Left ventricle myocardium superior (tissue), 1 donor: ENCODE measurements at regions not wholly inside any gene's neighbourhood (a gene's known extent, or its start where the extent isn't known, plus 50 kb on each side); places are given as distances from the start of the nearest gene placed in this dataset.
"Not testable (repeated sequence)": the region's sequence is repeated elsewhere in the genome, so short reads cannot be mapped to it uniquely, and the experiment has no call there.

ENCODE experiments used
- ATAC-seq: fragments of 200-7000 bp; cut with Tn5 transposase; one replicate; pipeline ENCODE4 v1.9.1; 2020; ENCODE audit warnings: mild to moderate bottlenecking, moderate library complexity
- DNase-seq: peaks from one replicate; pipeline ENCODE4 v3.0.0-alpha.2; 2020
- intact Hi-C: fragments of 100-400 bp; cut with micrococcal nuclease; formaldehyde crosslinking; loops from one replicate; pipeline ENCODE4 v1.11.0; 2022
- donor health status: DM: no; HTN: yes; CAD: no; lungs with severe emphysema.

DNA sequence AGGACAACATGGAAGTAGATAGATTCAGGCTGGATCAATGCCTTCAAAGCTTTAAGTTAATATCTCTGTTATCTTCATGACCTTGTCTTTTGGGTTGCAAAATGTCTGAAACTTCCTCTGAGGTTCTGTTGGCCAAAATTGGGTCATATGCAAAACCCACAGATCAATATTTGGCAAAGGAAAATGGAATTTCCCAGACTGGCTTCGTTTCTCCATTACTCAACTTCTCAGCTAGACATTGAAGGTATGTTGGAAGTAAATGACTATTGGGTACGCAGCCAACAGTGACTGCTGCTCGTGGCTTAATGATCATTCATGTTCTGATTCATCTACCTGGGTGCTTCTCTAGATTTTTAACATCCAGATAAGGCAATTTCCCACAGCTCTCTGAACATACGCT lies 675.4 kb upstream of the SGO1 start:
- DNase-seq (no peak), ATAC-seq (no peak)
- intact Hi-C loops: no loop called here

DNA sequence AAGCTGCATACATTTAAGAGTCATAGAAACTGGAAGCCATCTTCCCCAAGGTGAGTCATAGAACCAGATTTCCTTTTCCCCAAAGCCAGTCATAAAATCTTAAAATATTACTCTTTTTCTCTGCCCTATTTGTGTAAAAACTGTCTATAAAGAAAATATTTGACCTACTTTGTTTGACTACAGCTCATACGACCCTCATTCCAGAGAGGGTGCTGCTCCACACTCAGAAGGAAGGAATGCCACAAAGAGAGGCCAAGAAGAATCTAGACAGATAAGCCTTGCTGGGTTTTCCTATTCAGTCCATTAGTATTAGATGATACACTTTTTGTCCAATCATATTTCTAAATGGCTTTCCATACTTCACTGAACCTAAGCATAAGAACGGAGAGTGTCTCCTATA lies 671.6 kb upstream of the SGO1 start:
- ATAC-seq: no peak

DNA sequence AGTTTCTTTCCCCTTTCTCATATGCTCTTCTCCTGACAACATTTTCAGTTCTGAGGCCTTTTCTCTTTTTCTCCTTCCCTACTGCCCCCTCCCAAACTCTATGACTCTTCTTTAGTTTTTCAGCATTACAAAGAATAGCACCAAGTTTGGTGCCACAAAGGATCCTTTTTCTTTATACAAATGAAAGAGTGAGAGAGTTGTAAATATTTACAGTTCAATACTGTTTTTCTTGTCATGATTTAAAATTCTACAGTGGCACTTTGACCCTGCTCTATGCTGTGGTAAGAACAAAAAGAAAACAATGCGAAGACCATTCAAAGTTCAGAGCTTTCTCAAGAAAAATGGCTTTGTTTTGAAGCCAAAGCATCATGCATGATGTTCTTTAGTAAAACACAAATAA lies 667.9 kb upstream of the SGO1 start:
- ATAC-seq: no peak
- DNase-seq: no peak
- intact Hi-C loops: no loop called here

More for the DNA sequence above, 671.6 kb upstream of the SGO1 start:
- DNase-seq: no peak
- intact Hi-C loops: no loop called here

DNA sequence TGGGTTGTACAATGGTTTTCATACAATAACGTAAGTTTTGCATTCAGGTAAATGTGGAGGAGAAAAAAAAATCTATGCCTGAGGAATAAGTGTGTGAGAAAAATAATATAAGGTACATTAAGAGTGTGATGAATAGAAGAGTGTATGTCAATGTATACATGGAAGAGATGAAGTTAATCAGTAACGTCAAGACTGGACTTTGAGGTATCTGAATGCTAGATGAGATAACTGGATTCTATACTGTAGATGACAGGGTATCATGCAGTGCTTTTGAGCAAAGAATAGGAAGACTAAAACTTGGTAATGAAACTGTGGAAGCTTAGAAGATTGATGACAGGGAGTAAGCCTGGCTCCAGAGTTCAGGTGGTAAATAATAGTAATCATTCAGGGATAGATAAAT lies 666.7 kb upstream of the SGO1 start:
- ATAC-seq (no peak), DNase-seq (no peak)
- intact Hi-C loops: no loop called here

DNA sequence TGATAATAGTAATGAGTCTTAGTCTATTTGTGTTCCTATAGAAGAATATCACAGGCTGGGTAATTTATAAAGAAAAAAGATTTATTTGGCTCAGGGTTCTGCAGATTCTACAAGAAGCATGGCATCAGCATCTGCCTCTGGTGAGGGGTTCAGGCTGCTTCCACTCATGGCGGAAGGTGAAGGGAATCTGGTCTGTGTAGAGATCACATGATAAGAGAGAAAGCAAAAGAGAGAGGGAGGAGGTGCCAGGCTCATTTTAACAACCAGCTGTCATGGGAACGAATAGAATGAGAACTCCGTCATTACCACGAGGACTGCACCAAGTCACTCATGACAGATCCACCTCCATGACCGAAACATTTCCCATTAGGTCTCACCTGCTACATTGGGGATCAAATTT lies 664.0 kb upstream of the SGO1 start:
- DNase-seq (no peak), ATAC-seq (no peak)
- intact Hi-C loops: no loop called here

DNA sequence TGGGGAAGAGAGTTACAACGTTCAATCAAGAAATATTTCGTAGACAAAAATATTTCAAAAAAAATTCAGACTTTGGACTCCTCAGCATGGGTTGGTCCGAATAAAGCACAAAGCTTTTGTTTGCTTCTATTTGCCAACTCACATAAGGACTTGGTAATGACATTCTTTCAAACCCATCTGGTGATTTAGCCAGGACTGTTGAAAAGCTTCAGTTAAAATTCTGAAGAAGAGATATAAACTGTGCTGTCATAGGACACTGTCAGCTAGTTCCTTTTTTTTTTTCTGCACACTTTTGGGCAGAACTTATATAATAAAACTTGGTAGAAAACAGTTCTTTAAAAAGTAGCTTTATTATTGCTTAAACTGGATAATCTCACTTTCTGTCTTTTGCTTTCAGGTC lies 660.8 kb upstream of the SGO1 start:
- ATAC-seq (no peak), DNase-seq (no peak)
- intact Hi-C loops: no loop called here

DNA sequence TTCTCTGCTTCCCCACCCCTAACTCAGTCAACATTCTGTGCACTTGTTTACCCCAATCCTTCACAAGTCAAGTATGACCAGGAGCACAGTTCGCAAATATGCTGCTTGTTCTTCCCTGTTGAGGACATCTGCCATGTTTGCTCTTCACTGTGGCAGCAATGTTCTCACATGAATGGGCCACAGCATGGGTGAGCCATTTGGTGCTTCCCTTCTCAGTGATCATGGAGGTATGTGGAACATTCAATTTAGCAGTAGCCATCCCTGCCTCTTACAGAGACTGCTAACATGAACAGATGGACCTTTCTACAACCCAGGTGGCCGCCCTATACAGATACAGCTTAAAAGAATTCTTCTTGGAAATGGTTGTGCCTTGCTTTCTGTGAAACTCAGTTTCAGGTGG lies 660.1 kb upstream of the SGO1 start:
- no peak for ATAC-seq
- no peak for DNase-seq
- intact Hi-C loops: no loop called here

DNA sequence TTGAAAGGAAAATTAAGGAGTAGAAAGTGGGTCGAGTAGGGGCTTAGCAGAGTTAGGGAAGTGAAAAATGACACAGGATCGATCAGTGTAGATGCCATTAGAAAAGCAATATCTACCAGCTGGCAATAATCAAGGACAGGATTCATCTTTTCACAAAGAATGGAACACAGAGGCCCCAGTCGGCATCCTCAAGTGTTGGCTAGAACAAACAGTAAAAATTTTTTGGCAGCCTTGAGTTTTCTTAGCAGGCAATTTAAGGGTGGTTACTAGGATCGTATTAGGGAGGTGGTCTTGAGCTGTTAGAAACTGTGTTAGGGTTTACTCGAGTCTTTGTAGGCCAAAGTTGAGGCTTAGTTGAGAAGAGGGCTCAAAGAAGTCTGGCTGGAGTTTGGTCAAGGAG lies 658.8 kb upstream of the SGO1 start:
- intact Hi-C loops: no loop called here
- no peak for DNase-seq
- no peak for ATAC-seq

DNA sequence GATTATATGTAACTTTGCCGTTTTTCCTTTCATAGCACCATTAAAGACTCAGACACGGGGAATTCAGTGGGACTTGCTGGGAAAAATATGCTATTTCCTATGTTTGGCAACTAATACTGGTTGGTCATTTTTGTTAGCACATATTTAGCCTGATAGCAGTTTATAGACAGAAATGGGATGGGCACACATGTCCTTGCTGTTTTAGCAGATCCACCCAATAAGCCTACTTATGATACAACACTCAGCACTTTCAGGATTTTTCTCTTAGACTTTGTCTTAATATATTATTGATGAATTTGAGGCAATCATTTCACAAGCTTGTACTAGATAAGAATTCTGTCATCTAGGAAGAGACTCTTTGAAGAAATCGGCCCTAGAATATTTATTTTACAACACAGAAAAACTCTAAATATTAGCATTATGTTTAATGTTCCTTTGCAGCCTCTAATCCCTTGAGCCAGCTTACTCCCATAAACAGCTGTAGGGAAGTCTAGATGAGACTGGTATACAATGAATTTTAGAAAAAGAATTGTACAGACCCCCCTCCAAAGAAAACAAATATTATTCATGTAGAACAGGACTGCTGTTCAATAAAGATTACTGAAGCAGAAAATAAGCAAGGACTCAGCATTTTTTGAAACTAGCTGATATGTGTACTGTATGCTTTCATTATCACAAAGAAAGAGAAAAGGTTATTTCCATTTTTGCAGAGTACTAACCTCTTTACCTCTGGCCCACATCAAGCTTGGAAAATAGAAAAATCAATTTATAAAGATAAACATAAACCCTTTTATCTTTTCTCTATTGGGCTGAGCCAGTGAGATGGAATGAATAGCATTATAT lies 656.8 kb upstream of the SGO1 start:
- ATAC-seq (no peak), DNase-seq (no peak)
- intact Hi-C loops: no loop called here

DNA sequence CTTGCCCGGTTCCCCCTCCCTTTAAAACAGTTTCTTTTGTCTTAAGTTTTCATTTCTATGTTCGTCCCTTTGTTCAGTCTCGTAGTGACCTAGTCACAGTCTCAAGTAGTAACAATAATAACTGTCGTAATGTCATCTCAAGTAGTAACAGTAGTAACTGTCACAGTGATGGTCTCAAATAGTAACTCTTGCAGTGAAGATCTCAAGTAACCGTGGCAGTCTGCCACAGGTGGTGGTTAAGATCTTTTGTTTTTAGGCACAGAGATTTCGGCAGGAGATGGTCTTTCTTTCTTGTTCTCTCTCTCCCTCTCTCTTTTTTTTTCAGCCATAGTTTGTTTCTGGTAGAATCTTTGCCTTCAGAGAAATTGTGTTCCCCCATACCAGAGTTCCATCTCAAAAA lies 656.0 kb upstream of the SGO1 start:
- intact Hi-C loops: no loop called here
- no peak for ATAC-seq
- DNase-seq: no peak

DNA sequence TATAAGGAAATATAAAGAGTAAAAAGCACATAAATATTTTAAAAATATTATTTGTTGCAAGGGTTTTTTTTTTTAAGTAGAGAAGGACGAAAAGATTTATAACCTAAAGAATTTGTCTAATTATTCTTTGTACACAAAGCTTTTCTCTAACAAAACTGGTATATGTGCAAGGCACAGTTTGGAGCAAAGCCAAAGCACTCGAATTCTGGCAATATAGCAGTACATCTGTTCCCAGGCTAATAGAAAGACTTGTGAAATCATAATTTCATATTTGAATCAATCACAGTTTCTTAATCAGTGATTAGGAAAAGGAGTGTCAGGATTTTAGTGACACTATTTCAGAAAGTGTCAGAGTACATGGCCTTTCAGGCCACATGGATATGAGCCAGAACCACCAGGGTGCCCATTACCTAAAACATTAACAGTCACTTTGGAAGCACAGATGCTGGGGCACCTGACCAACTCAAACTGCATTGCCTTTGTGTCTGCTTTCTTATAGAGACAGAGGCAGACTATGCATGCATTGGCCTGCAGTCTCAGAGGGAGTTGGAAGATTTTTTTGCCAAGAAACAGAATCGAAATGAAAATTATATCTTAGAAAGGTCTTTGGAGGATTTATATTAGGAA lies 651.8 kb upstream of the SGO1 start:
- ATAC-seq (no peak), DNase-seq (no peak)
- intact Hi-C loops: no loop called here

DNA sequence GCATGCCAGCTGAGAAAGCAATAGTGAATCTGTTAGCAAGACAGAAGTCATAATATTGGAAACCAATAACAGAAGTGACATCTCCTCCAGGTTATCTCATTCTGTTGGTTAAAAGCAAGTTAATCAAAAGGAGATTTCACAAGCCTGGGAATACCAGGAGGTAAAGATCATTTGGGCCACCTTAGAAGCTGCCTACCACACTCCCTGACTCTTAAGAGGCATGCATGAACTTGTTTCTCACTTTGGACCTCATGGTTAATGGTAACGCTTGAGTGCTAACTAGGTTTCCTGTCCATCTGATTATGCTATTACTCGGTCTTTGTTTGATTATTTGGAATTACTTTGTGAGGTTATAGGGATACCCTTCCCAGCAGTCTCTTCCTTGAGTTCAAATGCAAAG lies 650.8 kb upstream of the SGO1 start:
- ATAC-seq: no peak
- no peak for DNase-seq
- intact Hi-C loops: no loop called here

DNA sequence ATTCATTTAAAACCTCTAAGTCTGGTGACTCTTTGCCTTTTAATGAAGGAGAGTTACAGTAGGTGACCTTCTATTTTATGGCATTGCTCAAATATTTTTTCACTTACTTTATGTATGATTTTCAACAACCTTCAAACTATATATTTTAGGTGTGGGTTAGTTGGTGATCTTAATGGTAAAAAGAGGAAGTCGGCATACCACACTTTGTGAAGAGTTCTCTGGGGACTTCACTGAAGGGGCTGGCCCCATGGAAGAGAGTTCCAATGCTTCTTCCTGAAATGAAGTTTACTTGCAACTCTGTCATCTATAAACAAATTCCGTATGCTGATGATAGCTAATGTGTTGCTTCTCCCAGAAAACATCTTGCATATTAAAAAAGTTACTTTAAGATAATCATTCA lies 647.0 kb upstream of the SGO1 start:
- intact Hi-C loops: no loop called here
- ATAC-seq: no peak

DNA sequence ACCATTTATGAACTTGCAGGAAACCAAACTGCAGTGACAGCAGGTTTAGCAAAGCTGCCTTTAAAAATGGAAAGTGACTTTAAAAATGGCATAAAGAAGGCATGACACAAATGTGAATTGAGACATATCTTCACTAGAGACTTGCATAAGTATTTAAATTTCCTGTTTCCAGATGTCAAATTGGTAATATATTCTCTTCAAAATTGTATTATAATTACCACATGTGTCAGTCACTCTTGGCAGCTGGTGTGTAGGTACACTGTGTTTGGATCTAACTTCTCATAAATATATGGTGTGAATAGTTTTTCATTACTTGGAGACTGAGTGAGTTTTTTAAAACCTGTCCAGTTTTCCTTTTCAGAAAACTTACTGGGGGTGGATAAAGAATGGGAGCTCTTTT lies 636.2 kb upstream of the SGO1 start:
- ATAC-seq: no peak
- intact Hi-C loops: no loop called here
- DNase-seq: no peak

More for the DNA sequence above, 647.0 kb upstream of the SGO1 start:
- DNase-seq: no peak

DNA sequence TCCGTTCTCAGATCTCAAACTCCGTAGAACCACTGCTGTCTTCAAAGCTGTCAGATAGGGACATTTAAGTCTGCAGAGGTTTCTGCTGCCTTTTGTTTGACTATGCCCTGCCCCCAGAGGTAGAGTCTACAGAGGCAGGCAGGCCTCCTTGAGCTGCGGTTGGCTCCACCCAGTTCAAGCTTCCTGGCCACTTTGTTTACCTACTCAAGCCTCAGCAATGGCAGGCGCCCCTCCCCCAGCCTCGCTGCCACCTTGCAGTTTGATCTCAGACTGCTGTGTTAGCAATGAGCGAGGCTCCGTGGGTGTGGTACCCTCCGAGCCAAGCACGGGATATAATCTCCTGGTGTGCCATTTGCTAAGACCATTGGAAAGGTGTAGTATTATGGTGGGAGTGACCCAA lies 634.9 kb upstream of the SGO1 start:
- intact Hi-C loops, ATAC-seq, DNase-seq: not testable (repeated sequence)

DNA sequence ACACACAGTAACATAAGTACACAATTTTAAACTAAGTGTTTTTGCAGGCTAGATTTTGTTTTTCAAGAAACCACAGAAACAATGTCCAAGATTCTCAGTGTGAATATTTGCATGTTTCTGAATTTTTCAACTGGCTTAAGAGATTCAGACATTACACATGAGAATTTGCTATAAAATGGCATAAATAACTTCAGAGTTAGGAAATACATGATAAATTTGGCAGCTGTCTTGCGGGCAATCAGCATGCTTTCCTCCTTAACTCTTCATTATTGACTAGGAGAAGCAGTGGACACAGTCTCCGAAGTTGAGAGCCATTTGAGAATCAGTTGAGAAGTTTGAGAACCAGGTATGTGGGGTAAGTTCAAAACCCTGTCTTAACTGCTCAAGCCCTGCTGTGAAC lies 625.6 kb upstream of the SGO1 start:
- ATAC-seq (no peak), DNase-seq (no peak)
- intact Hi-C loops: no loop called here

DNA sequence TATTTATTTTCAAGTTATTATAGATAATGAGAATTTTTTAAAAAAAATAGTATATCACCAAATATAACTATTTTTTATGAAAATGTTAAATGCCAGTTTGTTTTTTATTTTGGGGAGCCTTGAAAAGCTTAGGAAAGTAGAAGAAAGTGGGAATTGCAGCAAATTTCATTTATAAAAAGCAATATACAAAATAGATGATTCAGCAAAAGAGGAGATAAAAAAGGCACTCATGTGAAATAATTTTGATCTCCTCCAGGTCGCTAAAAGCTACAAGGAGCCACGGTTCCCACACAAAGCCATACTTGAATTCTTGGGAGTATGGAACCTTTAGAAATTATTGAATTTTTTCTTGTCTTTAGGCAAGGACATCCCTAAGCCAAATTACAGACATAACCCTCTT lies 625.0 kb upstream of the SGO1 start:
- ATAC-seq (no peak), DNase-seq (no peak)
- intact Hi-C loops: no loop called here

DNA sequence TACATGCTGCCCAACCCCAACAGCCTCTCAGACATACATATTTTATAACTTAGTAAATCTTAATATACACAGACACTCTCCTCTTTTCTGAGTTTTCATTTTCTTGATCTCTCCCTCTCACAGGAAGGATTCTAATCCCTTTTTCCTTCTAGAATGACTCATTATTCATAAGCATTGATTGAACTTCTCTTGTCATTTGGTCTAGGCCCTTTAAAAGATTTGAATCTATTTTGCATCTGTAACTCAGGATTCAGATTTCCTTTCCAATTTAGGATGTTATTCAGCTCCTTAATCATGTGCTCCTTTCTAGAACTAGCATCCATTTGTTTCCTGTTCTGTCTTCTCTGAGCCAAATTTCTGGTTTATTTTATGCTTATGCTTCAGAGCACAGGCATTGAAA lies 624.5 kb upstream of the SGO1 start:
- intact Hi-C loops: no loop called here
- DNase-seq: no peak
- ATAC-seq: no peak

DNA sequence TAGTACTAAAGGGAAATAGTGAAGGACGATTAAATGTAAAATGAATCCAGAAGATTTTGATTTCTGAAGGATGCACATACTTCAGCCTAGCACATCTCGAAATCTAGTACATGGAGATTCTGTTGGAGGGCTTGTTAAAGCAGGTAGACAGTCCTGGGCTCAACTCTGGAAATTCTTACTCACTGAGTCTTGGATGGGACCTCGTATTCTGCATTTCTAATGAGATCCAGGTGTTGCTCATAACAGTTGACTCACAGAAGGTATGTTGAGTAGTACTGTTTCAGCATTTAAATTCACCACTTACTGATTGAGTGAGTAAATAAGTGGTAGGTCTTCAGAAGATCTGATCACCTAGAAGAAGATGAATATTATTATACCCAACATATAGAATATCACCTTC lies 623.4 kb upstream of the SGO1 start:
- intact Hi-C loops: no loop called here
- ATAC-seq (no peak), DNase-seq (no peak)

DNA sequence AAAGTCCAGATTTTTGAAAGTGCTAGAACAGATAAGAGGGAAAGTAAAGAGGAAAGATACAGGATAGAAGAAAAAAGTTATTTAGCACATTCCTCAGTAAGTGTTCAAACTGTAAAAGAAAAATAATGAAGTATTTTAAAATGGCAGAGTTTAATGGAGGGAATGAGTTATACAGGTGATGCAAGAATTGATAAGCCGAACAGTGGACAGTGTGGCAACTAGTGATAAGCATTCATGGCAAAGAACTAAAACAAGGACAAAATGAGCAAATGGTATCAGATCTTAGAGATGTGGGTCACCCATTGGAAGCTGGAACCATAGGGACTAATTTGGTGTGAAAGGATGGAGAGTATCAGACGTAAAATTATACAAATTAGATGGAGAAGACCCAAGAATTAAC lies 622.9 kb upstream of the SGO1 start:
- ATAC-seq: no peak
- intact Hi-C loops: no loop called here
- no peak for DNase-seq

DNA sequence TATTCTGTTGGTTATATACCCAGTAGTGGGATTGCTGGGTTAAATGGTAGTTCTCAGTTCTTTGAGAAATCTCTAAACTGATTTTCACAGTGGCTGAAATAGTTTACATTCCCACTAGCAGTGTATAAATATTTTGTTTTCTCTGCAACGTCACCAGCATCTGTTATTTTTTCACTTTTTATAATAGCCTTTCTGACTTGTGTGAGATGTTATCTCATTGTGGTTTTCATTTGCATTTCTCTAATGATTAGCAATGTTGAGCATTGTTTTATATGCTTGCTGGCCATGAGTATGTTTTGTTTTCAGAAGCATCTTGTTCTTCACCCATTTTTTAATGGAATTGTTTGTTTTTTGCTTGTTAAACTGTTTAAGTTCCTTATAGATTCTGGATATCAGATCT lies 612.7 kb upstream of the SGO1 start:
- intact Hi-C loops: no loop called here
- ATAC-seq: no peak
- DNase-seq: no peak
